ENCODE measurements at regions not wholly inside any gene's neighbourhood (a gene's known extent, or its start where the extent isn't known, plus 50 kb on each side); places are given as distances from the start of the nearest gene placed in this dataset.

GRCh38 chr16:51756447-51757123 is 605.5 kb upstream of the SALL1 start:
- H2AK5ac ChIP-seq (ENCODE audit: low read depth, low read length): no peak overlapping the region
- intact Hi-C loops (cut with micrococcal nuclease) (no loop called here), in situ Hi-C loops (cut with MboI; ENCODE audit: low sequenced_read_pairs) (no loop called here), dilution Hi-C loops (cut with HindIII; ENCODE audit: low sequenced_read_pairs, unreplicated experiment) (no loop called here)
- no peaks in the 10 kb centered on the region; the same call in 1 of the 2 replicates for H3K4me1 ChIP-seq (ENCODE audit: control insufficient read depth, insufficient read depth, low read length)
- H3K9ac ChIP-seq (ENCODE audit: low read depth, low read length): no peak overlapping the region
- H3K4ac ChIP-seq (ENCODE audit: low read depth, low read length): no peak overlapping the region
- H2BK120ac ChIP-seq (ENCODE audit: low read depth, low read length): 0 out of 2 replicates have a peak overlapping the region, but pooled peaks have one; percentile 24
- ChIA-PET CTCF (no interaction called here), POLR2A (ENCODE audit: unreplicated experiment) (interaction anchor here (0.6 kb wide), 1 partner anchor 1713 kb away, joined by 3 read pairs; no protein-coding TSS in a partner anchor)
- H4K20me1 ChIP-seq (ENCODE audit: insufficient read depth, low read length): no peaks in the 10 kb centered on the region
- H2BK15ac ChIP-seq (ENCODE audit: low read depth, low read length): no peak overlapping the region
- H4K91ac ChIP-seq (ENCODE audit: insufficient read depth, low read depth, low read length): no peak overlapping the region
- BruUV-seq (replicated peaks): no TSS peak
- H3K9me3 ChIP-seq (ENCODE audit: control insufficient read depth, insufficient read depth, low read length): no peaks in the 10 kb centered on the region
- H2BK5ac ChIP-seq (ENCODE audit: low read depth, low read length, poor library complexity, severe bottlenecking): no peak overlapping the region
- no peak overlapping the region for H2AFZ ChIP-seq (replicated peaks; ENCODE audit: low read length, poor library complexity)
- no peak overlapping the region for H3K4me3 ChIP-seq (ENCODE audit: insufficient read depth, low read depth, low read length)
- ATAC-seq (ENCODE audit: low read depth) (no peak), DNase-seq (no peak)
- H3K4me2 ChIP-seq (ENCODE audit: low read depth, low read length): peak overlapping the region; percentile 58; the same call in 1 of the 2 replicates
- no peak overlapping the region for H3K18ac ChIP-seq (ENCODE audit: low read depth, low read length)
- H4K5ac ChIP-seq (ENCODE audit: low read depth, low read length): no peak overlapping the region
- TF ChIP-seq RFX5 (IDR thresholded peaks at IDR 0.05; ENCODE audit: low read depth, low read length) (no peak), RCOR1 (IDR thresholded peaks at IDR 0.05; ENCODE audit: insufficient replicate concordance, low read length) (no peak), MXI1 (IDR thresholded peaks at IDR 0.05; ENCODE audit: borderline replicate concordance, low read depth, low read length) (no peak), FOS (IDR thresholded peaks at IDR 0.05; ENCODE audit: low read depth, low read length) (no peak), MAZ (IDR thresholded peaks at IDR 0.05; ENCODE audit: borderline replicate concordance, low read depth, low read length) (no peak), RAD21 (IDR thresholded peaks at IDR 0.05; ENCODE audit: low read length) (no peak), BHLHE40 (IDR thresholded peaks at IDR 0.05; ENCODE audit: low read depth, low read length) (no peak), NFE2L2 (IDR thresholded peaks at IDR 0.05; ENCODE audit: low read depth, low read length) (no peak), POLR2A (IDR thresholded peaks at IDR 0.05; ENCODE audit: low read depth, low read length) (no peak), CHD1 (IDR thresholded peaks at IDR 0.05; ENCODE audit: low read depth, low read length) (no peak), CEBPB (IDR thresholded peaks at IDR 0.05; ENCODE audit: low read depth, low read length) (no peak), SMC3 (IDR thresholded peaks at IDR 0.05; ENCODE audit: low read depth, low read length) (no peak), MAFK (IDR thresholded peaks at IDR 0.05; ENCODE audit: low read depth, low read length) (no peak)
- TF ChIP-seq, protein P1, sequence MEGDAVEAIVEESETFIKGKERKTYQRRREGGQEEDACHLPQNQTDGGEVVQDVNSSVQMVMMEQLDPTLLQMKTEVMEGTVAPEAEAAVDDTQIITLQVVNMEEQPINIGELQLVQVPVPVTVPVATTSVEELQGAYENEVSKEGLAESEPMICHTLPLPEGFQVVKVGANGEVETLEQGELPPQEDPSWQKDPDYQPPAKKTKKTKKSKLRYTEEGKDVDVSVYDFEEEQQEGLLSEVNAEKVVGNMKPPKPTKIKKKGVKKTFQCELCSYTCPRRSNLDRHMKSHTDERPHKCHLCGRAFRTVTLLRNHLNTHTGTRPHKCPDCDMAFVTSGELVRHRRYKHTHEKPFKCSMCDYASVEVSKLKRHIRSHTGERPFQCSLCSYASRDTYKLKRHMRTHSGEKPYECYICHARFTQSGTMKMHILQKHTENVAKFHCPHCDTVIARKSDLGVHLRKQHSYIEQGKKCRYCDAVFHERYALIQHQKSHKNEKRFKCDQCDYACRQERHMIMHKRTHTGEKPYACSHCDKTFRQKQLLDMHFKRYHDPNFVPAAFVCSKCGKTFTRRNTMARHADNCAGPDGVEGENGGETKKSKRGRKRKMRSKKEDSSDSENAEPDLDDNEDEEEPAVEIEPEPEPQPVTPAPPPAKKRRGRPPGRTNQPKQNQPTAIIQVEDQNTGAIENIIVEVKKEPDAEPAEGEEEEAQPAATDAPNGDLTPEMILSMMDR (conservative IDR thresholded peaks at IDR 0.05; ENCODE audit: low read depth, low read length): no peak
- TF ChIP-seq, protein P2, sequence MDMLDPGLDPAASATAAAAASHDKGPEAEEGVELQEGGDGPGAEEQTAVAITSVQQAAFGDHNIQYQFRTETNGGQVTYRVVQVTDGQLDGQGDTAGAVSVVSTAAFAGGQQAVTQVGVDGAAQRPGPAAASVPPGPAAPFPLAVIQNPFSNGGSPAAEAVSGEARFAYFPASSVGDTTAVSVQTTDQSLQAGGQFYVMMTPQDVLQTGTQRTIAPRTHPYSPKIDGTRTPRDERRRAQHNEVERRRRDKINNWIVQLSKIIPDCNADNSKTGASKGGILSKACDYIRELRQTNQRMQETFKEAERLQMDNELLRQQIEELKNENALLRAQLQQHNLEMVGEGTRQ (IDR thresholded peaks at IDR 0.05; ENCODE audit: low read depth, low read length): no peak
- TF ChIP-seq, protein P3, sequence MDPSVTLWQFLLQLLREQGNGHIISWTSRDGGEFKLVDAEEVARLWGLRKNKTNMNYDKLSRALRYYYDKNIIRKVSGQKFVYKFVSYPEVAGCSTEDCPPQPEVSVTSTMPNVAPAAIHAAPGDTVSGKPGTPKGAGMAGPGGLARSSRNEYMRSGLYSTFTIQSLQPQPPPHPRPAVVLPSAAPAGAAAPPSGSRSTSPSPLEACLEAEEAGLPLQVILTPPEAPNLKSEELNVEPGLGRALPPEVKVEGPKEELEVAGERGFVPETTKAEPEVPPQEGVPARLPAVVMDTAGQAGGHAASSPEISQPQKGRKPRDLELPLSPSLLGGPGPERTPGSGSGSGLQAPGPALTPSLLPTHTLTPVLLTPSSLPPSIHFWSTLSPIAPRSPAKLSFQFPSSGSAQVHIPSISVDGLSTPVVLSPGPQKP (IDR thresholded peaks at IDR 0.05; ENCODE audit: borderline replicate concordance, low read depth, low read length): no peak
- peak overlapping the region; percentile 57; the same call in 1 of the 2 replicates for H2BK20ac ChIP-seq (ENCODE audit: low read depth, low read length)
- no peaks in the 10 kb centered on the region for H3K27me3 ChIP-seq (ENCODE audit: control insufficient read depth, insufficient read depth, low read length)
- no peak overlapping the region for H2AK9ac ChIP-seq (replicated peaks; ENCODE audit: low read depth, low read length, poor library complexity)
- peaks cover 3% of the 10 kb centered on the region; the same call in 1 of the 2 replicates for H3K9me1 ChIP-seq (ENCODE audit: insufficient read depth, low read length)
- no peak overlapping the region; a peak in 1 of 4 replicates for H4K8ac ChIP-seq (ENCODE audit: low read depth in 2 of 2, low read length in 2 of 2)
- no peak overlapping the region for H3K23ac ChIP-seq (ENCODE audit: low read depth, low read length)
- H3K27ac ChIP-seq (ENCODE audit: insufficient read depth, low read length): no peak overlapping the region
- no peaks in the 10 kb centered on the region for H3K79me1 ChIP-seq (ENCODE audit: low read depth in 1 of 2, low read length in 2 of 2)
- H3K56ac ChIP-seq (ENCODE audit: extremely low read depth, insufficient read depth, low read length): no peak overlapping the region
- H3K36me3 ChIP-seq (ENCODE audit: control insufficient read depth, insufficient read depth, low read length): no peaks in the 10 kb centered on the region
- WGBS, 2 experiments (ENCODE audit: extremely low coverage in 2 of 2, insufficient read length in 1 of 2): 70% methylated on average over 4 of the region's 14 CpGs; no CpG with 5 or more reads in 1 of the 2 experiments
- H3K14ac ChIP-seq (replicated peaks; ENCODE audit: low read depth, low read length): no peak overlapping the region

Measured in IMR-90 (cell line).